Umbilical cord (tissue), 1 donor: ENCODE measurements at regions not wholly inside any gene's neighbourhood (a gene's known extent, or its start where the extent isn't known, plus 50 kb on each side); places are given as distances from the start of the nearest gene placed in this dataset.

Experiments
- DNase-seq: peaks from one replicate; pipeline ENCODE4 v3.0.0-alpha.2; 2015; ENCODE audit warnings: low spot score

DNA sequence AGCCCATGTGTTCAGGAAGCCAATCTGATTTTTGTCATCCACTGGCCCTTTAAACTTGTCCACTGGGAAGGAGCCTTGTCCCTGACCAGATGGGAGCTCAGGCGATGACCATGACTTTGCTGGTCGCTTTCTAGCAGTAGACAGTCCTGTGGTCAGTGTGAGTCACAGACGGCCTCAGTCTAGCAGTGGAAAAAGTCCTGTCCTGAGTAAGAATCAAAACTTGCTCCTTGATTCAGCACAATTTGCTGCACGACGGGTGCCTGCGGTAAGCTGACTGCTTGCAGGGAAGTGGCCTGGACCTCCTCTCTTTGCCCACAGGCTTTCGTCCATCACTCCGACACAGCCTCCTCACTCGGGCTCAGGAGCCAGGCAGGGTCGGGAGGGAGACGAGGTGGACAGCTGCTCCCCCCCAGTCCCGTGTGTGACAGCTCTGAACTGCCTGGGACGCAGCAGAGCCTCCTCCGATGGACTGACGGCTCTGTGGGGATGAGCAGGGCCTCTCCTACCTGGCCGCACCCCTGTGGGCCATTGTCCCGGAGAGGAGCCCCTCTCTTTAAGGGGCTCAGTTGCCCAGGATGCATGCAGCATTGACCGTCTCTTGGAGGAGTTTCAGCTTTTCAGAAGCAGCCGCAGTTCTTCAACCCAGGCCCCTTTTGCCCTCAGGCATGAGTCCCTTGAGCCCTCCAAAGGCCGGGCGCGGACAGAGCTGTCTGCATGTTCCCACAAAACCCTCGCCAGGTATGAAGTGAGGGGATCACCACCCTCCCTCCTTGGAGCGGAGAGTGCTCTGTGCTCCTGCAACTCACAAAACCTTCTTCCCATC lies 209.2 kb downstream of the ANKRD60 start:
- no peak for DNase-seq

- no peak for DNase-seq
Measured at GRCh38 chr20:58018590-58018989, 209.9 kb downstream of the ANKRD60 start.

DNA sequence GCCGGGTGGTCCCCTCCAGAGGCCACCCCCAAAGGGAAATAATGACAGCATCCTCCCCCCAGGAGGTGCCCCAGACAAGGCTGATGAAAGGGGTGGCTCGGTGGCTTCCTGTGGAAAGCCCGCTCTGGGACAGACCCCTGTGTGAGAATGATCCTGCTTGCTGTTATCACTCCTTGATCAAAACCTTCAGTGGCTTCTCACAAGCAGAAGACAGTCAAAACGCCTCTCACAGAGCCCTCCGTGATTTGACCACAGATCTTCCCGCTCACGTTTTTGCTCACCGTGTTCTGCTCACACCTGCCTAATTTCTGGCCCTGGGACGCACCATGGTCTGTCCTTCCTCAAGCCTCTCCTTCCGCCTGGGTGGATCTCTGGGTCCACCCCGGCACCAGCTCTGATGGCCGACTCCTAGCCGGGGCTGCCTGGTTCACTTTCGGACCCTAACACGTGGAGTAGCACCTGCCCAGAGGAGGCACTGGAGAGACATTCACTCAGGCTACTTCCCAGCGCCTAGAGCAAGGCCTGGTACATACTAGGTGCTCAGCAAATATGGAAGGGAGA lies 210.4 kb downstream of the ANKRD60 start:
- DNase-seq: no peak

GRCh38 chr20:58017231-58017969 lies 211.1 kb downstream of the ANKRD60 start:
- no peak for DNase-seq

DNA sequence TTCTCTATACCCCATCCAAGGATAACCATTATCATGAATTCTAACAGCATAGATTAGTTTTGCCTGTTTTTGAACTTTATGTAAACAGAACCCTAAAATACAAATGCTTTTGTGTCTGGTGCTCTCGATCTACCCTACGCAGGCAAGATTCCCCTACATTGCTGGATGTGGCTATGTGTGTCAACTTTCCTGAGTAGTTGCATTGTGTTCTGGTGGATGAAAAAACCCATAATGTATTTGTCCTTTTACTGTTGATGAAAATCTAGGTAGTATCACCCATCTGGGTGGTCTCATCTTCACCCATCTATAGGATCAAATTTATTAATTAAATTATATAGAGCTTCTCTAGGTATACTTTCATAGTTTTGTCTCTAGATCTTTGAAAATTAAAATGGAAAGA lies 211.7 kb downstream of the ANKRD60 start:
- DNase-seq: no peak

GRCh38 chr20:58014628-58015315 lies 213.7 kb downstream of the ANKRD60 start:
- DNase-seq: no peak

- DNase-seq: no peak
Measured at GRCh38 chr20:58012731-58013510, 215.5 kb downstream of the ANKRD60 start.

GRCh38 chr20:58011947-58012610 lies 216.4 kb downstream of the ANKRD60 start:
- no peak for DNase-seq

DNA sequence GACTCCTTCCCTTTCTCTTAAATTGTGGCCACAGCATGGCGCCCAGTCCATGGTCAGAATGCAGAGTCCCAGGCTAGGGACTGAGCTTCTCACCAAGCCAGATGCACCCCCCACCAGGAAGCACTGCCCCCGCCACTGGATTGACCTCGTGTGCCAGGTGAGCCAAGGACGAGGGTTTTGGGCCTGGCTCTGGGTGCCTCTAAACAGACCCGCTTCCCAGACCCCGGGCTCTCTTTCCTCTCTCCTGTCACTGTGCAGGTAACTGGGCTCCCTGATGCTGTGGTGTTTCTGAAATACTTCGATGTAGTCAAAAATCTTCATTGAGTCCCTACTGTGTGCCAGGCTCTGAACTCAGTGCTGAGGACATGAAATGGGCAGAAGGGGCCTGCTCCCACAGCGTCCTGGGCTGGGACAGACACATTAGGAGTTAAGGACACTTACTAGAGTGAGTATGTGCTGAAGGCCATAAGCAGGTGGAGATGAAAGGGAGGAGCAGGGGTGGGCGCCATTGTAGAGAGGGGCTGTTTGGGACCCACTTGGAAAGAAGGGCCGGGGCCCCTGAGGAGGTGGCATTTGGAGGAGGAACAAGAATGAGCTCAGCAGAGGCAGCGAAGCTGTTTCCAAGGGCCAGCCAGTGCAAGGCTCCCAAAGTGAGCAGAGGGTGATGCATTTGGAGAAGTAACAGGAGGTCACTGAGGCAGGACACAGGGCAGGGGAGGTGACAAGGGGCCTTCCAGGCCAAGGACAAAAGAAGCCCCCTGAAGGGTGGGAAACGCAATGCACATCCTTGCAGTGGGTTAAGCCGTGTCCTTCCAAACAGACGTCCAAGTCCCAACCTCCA lies 217.1 kb downstream of the ANKRD60 start:
- no peak for DNase-seq

DNA sequence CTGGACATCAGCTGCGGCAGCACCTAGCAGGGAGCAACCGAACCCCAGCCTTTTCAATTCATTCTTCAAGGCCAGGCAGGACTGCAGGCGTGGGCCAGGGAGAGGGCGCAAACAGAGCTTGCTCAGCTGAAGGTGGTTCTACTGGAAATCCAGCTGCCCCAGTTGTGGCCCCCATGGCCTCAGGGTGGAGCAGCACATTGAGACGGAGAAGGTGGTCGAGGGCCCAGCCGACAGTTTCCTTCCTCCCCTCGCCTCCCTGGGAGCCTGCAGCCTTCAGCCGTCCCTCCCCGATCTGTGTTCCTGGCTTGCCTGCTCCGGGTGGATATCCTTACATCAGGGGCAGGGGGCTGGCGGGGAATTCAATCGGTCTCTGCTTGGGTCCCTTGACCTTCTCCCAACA lies 217.8 kb downstream of the ANKRD60 start:
- no peak for DNase-seq

GRCh38 chr20:58010186-58010585 lies 218.3 kb downstream of the ANKRD60 start:
- DNase-seq: no peak

DNA sequence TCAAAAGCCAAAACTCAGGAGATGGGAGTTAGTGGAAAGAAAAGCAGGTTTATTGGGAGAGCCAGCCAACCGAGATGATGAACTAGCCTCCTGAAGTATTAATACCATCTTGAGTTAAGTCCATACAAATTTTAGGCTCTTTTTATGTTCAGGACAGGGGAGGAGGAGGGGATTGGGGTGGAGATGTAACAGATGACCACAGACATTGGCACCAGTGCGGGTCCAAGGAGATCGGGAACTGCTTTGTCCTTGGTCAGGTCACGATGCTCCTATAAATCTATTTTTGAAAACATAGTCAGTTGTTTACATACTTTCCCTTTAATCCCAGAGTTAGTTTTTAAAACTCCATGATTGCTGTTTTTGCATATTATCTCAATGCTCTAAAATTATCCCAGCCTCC lies 219.6 kb downstream of the ANKRD60 start:
- no peak for DNase-seq

GRCh38 chr20:58008413-58008812 lies 220.0 kb downstream of the ANKRD60 start:
- DNase-seq: no peak

GRCh38 chr20:58007947-58008346 lies 220.5 kb downstream of the ANKRD60 start:
- DNase-seq: no peak

DNA sequence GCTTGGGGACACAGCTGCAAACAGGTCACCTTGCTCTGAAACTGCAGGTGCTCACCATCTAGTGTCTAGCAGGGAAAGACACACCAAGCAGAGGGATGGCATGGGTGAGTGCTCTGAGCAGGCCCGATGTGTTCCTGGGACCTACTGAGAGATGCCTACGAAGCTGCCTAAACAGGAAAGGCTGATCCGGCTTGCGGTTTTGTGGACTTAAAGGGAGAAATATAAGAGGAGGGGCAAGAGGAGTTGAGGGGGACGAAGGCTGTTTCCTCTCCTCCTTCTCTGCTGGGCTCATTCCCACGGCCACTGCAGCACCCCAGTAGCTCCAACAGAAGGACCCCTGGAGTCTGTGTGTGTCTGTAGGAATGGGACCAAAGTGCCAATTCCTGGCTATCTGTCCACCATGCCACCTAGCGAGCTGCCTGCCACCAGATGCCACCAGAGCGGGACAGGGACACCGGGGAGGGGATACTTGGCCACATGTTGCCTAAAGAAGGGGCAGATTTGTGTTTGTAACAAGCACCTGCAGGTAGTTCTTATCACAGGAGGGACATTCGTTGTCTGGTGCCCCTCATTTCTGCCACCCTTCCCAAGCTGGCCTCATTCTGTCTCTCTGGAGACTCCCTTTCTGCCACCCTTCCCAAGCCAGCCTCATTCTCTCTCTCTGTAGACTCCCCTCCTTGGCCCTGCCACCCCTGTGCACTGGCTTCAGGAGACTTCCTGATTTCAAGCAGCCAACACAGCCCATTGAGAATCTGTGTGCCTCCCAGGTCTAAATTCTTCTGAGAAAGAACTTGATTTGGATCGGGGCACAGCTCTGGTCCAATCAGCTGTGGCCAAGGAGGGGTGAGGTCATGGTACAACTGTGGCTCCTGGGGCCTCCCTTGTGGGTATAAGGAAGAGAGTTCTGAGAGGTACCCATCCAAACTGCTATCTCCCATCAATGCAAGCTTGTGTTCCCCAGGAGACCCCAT lies 221.8 kb downstream of the ANKRD60 start:
- no peak for DNase-seq

DNA sequence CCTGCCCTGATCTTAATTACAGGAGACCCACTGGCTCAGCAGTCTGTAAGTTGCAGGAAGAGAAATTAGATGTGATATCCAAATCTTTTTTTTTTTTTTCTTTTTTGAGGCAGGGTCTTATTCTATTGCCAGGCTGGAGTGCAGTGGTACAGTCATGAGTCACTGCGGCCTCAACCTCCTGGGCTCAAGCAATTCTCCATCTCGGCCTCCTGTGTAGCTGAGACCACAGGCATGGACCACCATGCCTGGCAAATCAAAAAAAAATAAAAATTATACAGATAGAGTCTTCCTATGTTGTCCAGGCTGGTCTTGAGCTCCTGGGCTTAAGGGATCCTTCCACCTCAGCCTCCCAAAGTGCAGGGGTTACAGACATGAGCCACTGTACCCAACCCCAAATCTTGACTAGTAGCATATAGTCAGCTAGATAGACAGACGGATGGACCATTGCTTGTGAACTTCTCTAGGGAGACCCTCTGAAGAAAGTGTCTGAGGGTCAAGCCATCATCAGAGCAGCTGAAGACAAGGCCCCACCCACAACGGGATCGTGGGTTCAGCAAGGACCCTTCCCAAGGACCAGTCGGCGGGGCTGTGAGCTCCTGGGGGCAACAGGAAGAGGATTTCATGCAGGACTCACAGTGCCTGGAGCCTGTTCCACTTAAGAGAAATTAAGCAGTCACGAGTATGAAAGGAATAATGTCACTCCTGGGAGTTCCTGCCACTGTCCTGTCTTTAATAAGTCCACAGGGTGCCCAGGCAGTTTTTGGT lies 222.7 kb downstream of the ANKRD60 start:
- no peak for DNase-seq

DNA sequence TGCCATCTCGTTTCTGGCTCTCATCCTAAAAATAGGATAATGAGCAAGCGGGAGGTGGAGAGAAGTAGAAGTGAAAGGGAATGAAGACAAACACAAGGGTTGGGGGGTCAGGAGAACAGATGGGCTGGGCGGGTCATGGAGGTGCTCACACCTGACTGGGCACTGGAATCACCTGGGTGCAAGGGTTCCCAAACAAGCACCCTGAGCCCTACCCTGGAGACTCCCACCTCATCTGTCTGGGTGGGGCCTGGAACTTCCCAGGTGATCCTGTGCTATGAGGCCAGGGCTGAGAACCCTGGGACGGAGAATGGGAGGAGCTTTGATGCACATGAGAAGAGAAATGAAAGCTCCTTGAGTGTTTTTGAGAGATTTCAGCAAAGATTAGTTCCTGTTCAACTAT lies 223.6 kb downstream of the ANKRD60 start:
- DNase-seq: no peak

DNA sequence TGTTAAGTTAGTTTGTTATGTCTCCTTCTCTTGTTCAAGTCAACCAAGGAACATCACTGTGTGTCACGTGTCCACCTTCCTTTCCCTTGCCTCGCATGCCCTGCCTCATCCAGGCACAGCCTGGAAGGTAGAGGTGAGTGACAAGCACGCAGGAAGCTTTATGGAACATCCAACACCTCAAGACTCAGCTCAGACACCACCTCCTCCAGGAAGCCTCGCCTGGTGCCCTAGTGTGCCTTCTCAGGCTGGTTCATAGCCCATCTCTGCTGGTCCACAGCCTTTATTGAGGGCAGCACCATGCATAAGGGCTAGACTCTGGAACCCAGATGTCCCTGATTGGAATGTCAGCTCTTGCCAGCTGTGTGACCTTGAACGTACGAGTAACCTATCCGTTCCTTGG lies 224.3 kb downstream of the ANKRD60 start:
- DNase-seq: no peak
